Kidney (tissue), 13 donors: ENCODE measurements at regions not wholly inside any gene's neighbourhood (a gene's known extent, or its start where the extent isn't known, plus 50 kb on each side); places are given as distances from the start of the nearest gene placed in this dataset.

ENCODE experiments used
- DNase-seq, 5 donors: peaks; one replicate each; pipeline ENCODE4 v3.0.0-alpha.2; 2013 to 2020
- FAIRE-seq: peaks from 2 replicates; lab custom pipeline; 2012; peaks lifted over from hg19 to GRCh38; lab: Jason Lieb, UNC
- H3K27ac ChIP-seq, 2 donors: one replicate each; pipeline ENCODE4 v1.7.0; 2013; ENCODE audit warnings: low read depth in 2 of 2, low read length in 2 of 2, inconsistent platforms in 1 of 2
- H3K27me3 ChIP-seq: one replicate; pipeline ENCODE4 v1.7.1; 2013; ENCODE audit warnings: low read length, inconsistent platforms; ENCODE audit not compliant: control insufficient read depth, insufficient read depth
- H3K36me3 ChIP-seq, 3 donors: one replicate each; pipeline versions ENCODE4 v1.7.0 to v1.7.1; 2013; ENCODE audit warnings: low read length in 3 of 3, control low read depth in 1 of 3, inconsistent platforms in 1 of 3; ENCODE audit not compliant: insufficient read depth in 3 of 3, control insufficient read depth in 2 of 3
- H3K4me1 ChIP-seq, 3 donors: one replicate each; pipeline versions ENCODE4 v1.7.0 to v1.7.1; 2013; ENCODE audit warnings: low read length in 3 of 3, inconsistent platforms in 1 of 3, low read depth in 1 of 3; ENCODE audit not compliant: control insufficient read depth in 2 of 3, insufficient read depth in 2 of 3
- H3K4me3 ChIP-seq, 3 donors: one replicate each; pipeline versions ENCODE4 v1.7.0 to v1.8.1; 2013; ENCODE audit warnings: low read length in 3 of 3, control low read depth in 1 of 3, inconsistent platforms in 1 of 3
- H3K9ac ChIP-seq, 3 donors: one replicate each; pipeline versions ENCODE4 v1.7.0 to v1.7.1; 2013; ENCODE audit warnings: low read length in 3 of 3, control low read depth in 1 of 3, inconsistent platforms in 1 of 3
- H3K9me3 ChIP-seq, 3 donors: one replicate each; pipeline versions ENCODE4 v1.7.0 to v1.7.1; 2013; ENCODE audit warnings: low read length in 3 of 3, control low read depth in 1 of 3, inconsistent platforms in 1 of 3; ENCODE audit not compliant: control insufficient read depth in 2 of 3, insufficient read depth in 1 of 3
- CTCF ChIP-seq: IDR thresholded peaks from 3 replicates; pipeline ENCODE4 v1.5.1; 2012; ENCODE audit warnings: mild to moderate bottlenecking, moderate library complexity, borderline replicate concordance; ENCODE audit not compliant: insufficient read depth; ENCODE audit errors: extremely low read depth
- intact Hi-C: fragments of 100-400 bp; cut with DNase I; formaldehyde crosslinking; loops from one replicate; pipeline ENCODE4 v1.11.1; 2022
- donor health status: control.
- donor health status: control.
- donor health status: control.
- donor health status: control.
- donor health status: control.
- donor health status: DM: yes; HTN: yes; CAD: no.
- donor health status: Normal renal cell carcinoma (clear cell type).

- TF ChIP-seq CTCF = no peak
- H3K4me1 ChIP-seq = peaks cover 0 to 12% (median 4%) of the 10 kb centered on the region in 3 donors
- H3K36me3 ChIP-seq = no peaks in the 10 kb centered on the region
- H3K27ac ChIP-seq = no peak overlapping the region
- FAIRE-seq = no peak
- no peak overlapping the region for H3K4me3 ChIP-seq
- no peak for DNase-seq
- no peaks in the 10 kb centered on the region for H3K9me3 ChIP-seq
- no peaks in the 10 kb centered on the region for H3K27me3 ChIP-seq
- intact Hi-C loops = no loop called here
- H3K9ac ChIP-seq = no peak overlapping the region
These were observed 191.1 kb downstream of the MAP2K6 start for GRCh38 chr17:69605571-69605970.

GRCh38 chr17:69606142-69606800 lies 191.8 kb downstream of the MAP2K6 start:
- H3K4me1 ChIP-seq = peaks cover 0 to 12% (median 4%) of the 10 kb centered on the region in 3 donors
- intact Hi-C loops = no loop called here
- H3K9ac ChIP-seq = no peak overlapping the region
- FAIRE-seq (no peak), DNase-seq (no peak)
- no peak overlapping the region for H3K27ac ChIP-seq
- no peak for TF ChIP-seq CTCF
- H3K36me3 ChIP-seq = no peaks in the 10 kb centered on the region
- H3K27me3 ChIP-seq = no peaks in the 10 kb centered on the region
- no peak overlapping the region for H3K4me3 ChIP-seq
- H3K9me3 ChIP-seq = no peaks in the 10 kb centered on the region

GRCh38 chr17:69607162-69607834 lies 192.8 kb downstream of the MAP2K6 start:
- peaks cover 0 to 12% (median 4%) of the 10 kb centered on the region in 3 donors for H3K4me1 ChIP-seq
- H3K9me3 ChIP-seq = no peaks in the 10 kb centered on the region
- H3K9ac ChIP-seq = no peak overlapping the region
- H3K36me3 ChIP-seq = no peaks in the 10 kb centered on the region
- no peak overlapping the region for H3K4me3 ChIP-seq
- peak; percentile 63 to 81 (median 67) for DNase-seq
- intact Hi-C loops = no loop called here
- H3K27ac ChIP-seq = peak overlapping the region in 1 of 2 donors; percentile 32
- TF ChIP-seq CTCF = peak; percentile 96
- FAIRE-seq = no peak
- no peaks in the 10 kb centered on the region for H3K27me3 ChIP-seq
